Liver (tissue), 8 donors: ENCODE measurements at regions not wholly inside any gene's neighbourhood (a gene's known extent, or its start where the extent isn't known, plus 50 kb on each side); places are given as distances from the start of the nearest gene placed in this dataset.

ENCODE experiments used
- DNase-seq: peaks from one replicate; pipeline ENCODE4 v3.0.0-alpha.2; 2017; ENCODE audit warnings: low spot score
- H3K27ac ChIP-seq, 2 donors: one replicate each; pipeline ENCODE4 v1.7.0; 2013; ENCODE audit warnings: inconsistent platforms in 2 of 2, low read length in 2 of 2, control low read depth in 1 of 2, low read depth in 1 of 2, mild to moderate bottlenecking in 1 of 2
- H3K27me3 ChIP-seq, 4 donors: one replicate each; pipeline versions ENCODE4 v1.6.1 to v1.7.0; 2013; ENCODE audit warnings: low read length in 3 of 4, inconsistent platforms in 1 of 4, mild to moderate bottlenecking in 1 of 4, moderate library complexity in 1 of 4; ENCODE audit not compliant: control insufficient read depth in 4 of 4, insufficient read depth in 4 of 4
- H3K36me3 ChIP-seq, 4 donors: one replicate each; pipeline versions ENCODE4 v1.6.1 to v1.7.0; 2013; ENCODE audit warnings: low read length in 3 of 4, mild to moderate bottlenecking in 3 of 4, low read depth in 1 of 4, moderate library complexity in 1 of 4; ENCODE audit not compliant: control insufficient read depth in 4 of 4, insufficient read depth in 3 of 4
- H3K4me1 ChIP-seq, 4 donors: one replicate each; pipeline versions ENCODE4 v1.6.1 to v1.7.0; 2013; ENCODE audit warnings: low read length in 3 of 4, mild to moderate bottlenecking in 3 of 4, moderate library complexity in 1 of 4; ENCODE audit not compliant: control insufficient read depth in 4 of 4, insufficient read depth in 4 of 4
- H3K4me3 ChIP-seq, 3 donors: one replicate each; pipeline versions ENCODE4 v1.6.1 to v1.7.0; 2013; ENCODE audit warnings: low read length in 3 of 3, control low read depth in 1 of 3, low read depth in 1 of 3, mild to moderate bottlenecking in 1 of 3
- H3K9ac ChIP-seq, 2 donors: one replicate each; pipeline ENCODE4 v1.7.0; 2013; ENCODE audit warnings: low read length in 2 of 2, mild to moderate bottlenecking in 2 of 2, moderate library complexity in 2 of 2, control low read depth in 1 of 2, low read depth in 1 of 2
- H3K9me3 ChIP-seq, 4 donors: one replicate each; pipeline versions ENCODE4 v1.6.1 to v1.7.0; 2013; ENCODE audit warnings: low read length in 3 of 4; ENCODE audit not compliant: control insufficient read depth in 4 of 4
- CTCF ChIP-seq: fragments of 150-350 bp; IDR thresholded peaks from 2 replicates; pipeline ENCODE4 v1.5.1; 2017; ENCODE audit warnings: improper control_type of control experiment, low read depth, low read length; ENCODE audit not compliant: missing input control
- EGR1 ChIP-seq, 2 donors: IDR thresholded peaks; 2 replicates each; pipeline ENCODE4 v1.6.1; 2016 to 2018; ENCODE audit warnings: antibody characterized with exemption in 2 of 2, low read depth in 2 of 2
- FOXA1 ChIP-seq: IDR thresholded peaks from 2 replicates; pipeline ENCODE4 v1.6.1; 2016; ENCODE audit warnings: antibody characterized with exemption
- FOXA2 ChIP-seq: IDR thresholded peaks from 2 replicates; pipeline ENCODE4 v1.6.1; 2016; ENCODE audit warnings: antibody characterized with exemption
- GABPA ChIP-seq, 2 donors: IDR thresholded peaks in 1 of 2; conservative IDR thresholded peaks in 1 of 2; 2 replicates each; pipeline ENCODE4 v1.6.1; 2016; ENCODE audit warnings: antibody characterized with exemption in 2 of 2, mild to moderate bottlenecking in 1 of 2, moderate library complexity in 1 of 2
- HNF4A ChIP-seq, 2 donors: conservative IDR thresholded peaks; 2 replicates each; pipeline ENCODE4 v1.6.1; 2016; ENCODE audit warnings: antibody characterized with exemption in 2 of 2, mild to moderate bottlenecking in 2 of 2
- HNF4G ChIP-seq: IDR thresholded peaks from 2 replicates; pipeline ENCODE4 v1.6.1; 2016; ENCODE audit warnings: antibody characterized with exemption
- JUND ChIP-seq, 2 donors: IDR thresholded peaks; 2 replicates each; pipeline ENCODE4 v1.6.1; 2016; ENCODE audit warnings: antibody characterized with exemption in 2 of 2
- NR2F2 ChIP-seq: IDR thresholded peaks from 2 replicates; pipeline ENCODE4 v1.6.1; 2016; ENCODE audit warnings: antibody characterized with exemption
- RAD21 ChIP-seq, 2 donors: IDR thresholded peaks; 2 replicates each; pipeline ENCODE4 v1.6.1; 2016; ENCODE audit warnings: antibody characterized with exemption in 2 of 2, mild to moderate bottlenecking in 2 of 2
- RXRA ChIP-seq, 2 donors: IDR thresholded peaks; 2 replicates each; pipeline ENCODE4 v1.6.1; 2017 to 2018; ENCODE audit warnings: antibody characterized with exemption in 2 of 2, mild to moderate bottlenecking in 1 of 2
- SP1 ChIP-seq: IDR thresholded peaks from 2 replicates; pipeline ENCODE4 v1.6.1; 2018; ENCODE audit warnings: antibody characterized with exemption, mild to moderate bottlenecking
- TAF1 ChIP-seq: conservative IDR thresholded peaks from 2 replicates; pipeline ENCODE4 v1.6.1; 2016; ENCODE audit warnings: antibody characterized with exemption, mild to moderate bottlenecking
- YY1 ChIP-seq: IDR thresholded peaks from 2 replicates; pipeline ENCODE4 v1.6.1; 2016; ENCODE audit warnings: antibody characterized with exemption, mild to moderate bottlenecking
- WGBS: extraction: QIAGEN DNeasy Blood & Tissue Kit; methylation state at CpG from one replicate; pipeline ENCODE4 v1.1.7; 2013; 5-methylcytosine and 5-hydroxymethylcytosine counted together
- TF ChIP-seq, protein P1 (sequence below): IDR thresholded peaks from 2 replicates; pipeline ENCODE4 v1.6.1; 2016; ENCODE audit warnings: antibody characterized with exemption
- TF ChIP-seq, protein P2 (sequence below): IDR thresholded peaks from 2 replicates; pipeline ENCODE4 v1.6.1; 2016; ENCODE audit warnings: antibody characterized with exemption
- TF ChIP-seq, protein P3 (sequence below): IDR thresholded peaks from 2 replicates; pipeline ENCODE4 v1.6.1; 2016; ENCODE audit warnings: antibody characterized with exemption
- TF ChIP-seq, protein P4 (sequence below): IDR thresholded peaks from 2 replicates; pipeline ENCODE4 v1.6.1; 2016; ENCODE audit warnings: antibody characterized with exemption, mild to moderate bottlenecking
- donor health status: healthy.
- donor health status: healthy.
- donor health status: healthy.
- donor health status: healthy.
- donor health status: healthy.

DNA sequence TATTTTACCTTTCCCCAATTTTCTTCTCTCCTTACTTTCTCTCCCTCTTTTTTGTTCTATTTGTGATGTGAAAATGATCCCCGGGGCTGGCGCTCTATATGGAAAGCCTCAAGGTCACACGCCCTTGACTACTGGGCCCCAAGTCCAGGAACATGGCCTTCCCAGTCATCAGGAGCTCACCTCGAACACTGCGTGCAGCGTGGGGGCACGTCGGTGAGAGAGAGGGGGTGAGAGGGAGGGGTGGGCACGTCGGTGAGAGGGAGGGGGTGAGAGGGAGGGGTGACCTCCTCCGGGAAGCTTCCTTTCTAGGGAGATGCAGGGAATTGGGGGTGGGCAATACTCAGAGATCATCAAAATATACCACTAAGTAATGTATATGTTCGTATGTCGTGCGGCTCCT is 94.6 kb upstream of the TMPRSS2 start:
- TF ChIP-seq JUND (IDR thresholded peaks at IDR 0.05) (no peak), FOXA2 (no peak), FOXA1 (no peak), RXRA (IDR thresholded peaks at IDR 0.05) (no peak), NR2F2 (no peak), EGR1 (IDR thresholded peaks at IDR 0.05; ENCODE audit: low read depth in 2 of 2) (no peak), SP1 (no peak), HNF4G (no peak), CTCF (no peak)
- TF ChIP-seq, protein P1, sequence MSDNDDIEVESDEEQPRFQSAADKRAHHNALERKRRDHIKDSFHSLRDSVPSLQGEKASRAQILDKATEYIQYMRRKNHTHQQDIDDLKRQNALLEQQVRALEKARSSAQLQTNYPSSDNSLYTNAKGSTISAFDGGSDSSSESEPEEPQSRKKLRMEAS, result no peak
- TF ChIP-seq, protein P2, sequence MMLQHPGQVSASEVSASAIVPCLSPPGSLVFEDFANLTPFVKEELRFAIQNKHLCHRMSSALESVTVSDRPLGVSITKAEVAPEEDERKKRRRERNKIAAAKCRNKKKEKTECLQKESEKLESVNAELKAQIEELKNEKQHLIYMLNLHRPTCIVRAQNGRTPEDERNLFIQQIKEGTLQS, result no peak
- TF ChIP-seq, protein P3, sequence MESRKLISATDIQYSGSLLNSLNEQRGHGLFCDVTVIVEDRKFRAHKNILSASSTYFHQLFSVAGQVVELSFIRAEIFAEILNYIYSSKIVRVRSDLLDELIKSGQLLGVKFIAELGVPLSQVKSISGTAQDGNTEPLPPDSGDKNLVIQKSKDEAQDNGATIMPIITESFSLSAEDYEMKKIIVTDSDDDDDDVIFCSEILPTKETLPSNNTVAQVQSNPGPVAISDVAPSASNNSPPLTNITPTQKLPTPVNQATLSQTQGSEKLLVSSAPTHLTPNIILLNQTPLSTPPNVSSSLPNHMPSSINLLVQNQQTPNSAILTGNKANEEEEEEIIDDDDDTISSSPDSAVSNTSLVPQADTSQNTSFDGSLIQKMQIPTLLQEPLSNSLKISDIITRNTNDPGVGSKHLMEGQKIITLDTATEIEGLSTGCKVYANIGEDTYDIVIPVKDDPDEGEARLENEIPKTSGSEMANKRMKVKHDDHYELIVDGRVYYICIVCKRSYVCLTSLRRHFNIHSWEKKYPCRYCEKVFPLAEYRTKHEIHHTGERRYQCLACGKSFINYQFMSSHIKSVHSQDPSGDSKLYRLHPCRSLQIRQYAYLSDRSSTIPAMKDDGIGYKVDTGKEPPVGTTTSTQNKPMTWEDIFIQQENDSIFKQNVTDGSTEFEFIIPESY, result no peak
- no peak overlapping the region for H3K9ac ChIP-seq
- WGBS, result 81% methylated on average over 14 of the region's 14 CpGs
- no peak for DNase-seq
- H3K27me3 ChIP-seq, result no peaks in the 10 kb centered on the region
- H3K9me3 ChIP-seq, result no peaks in the 10 kb centered on the region
- H3K4me1 ChIP-seq, result peaks cover 0 to 2% (median 0%) of the 10 kb centered on the region in 4 donors
- H3K4me3 ChIP-seq, result no peak overlapping the region
- no peak overlapping the region for H3K27ac ChIP-seq
- no peaks in the 10 kb centered on the region for H3K36me3 ChIP-seq

GRCh38 chr21:41601573-41602368 is 93.8 kb upstream of the TMPRSS2 start:
- peaks cover 0 to 2% (median 0%) of the 10 kb centered on the region in 4 donors for H3K4me1 ChIP-seq
- H3K4me3 ChIP-seq, result no peak overlapping the region
- H3K9ac ChIP-seq, result no peak overlapping the region
- DNase-seq, result no peak
- H3K27me3 ChIP-seq, result no peaks in the 10 kb centered on the region
- no peaks in the 10 kb centered on the region for H3K9me3 ChIP-seq
- H3K27ac ChIP-seq, result no peak overlapping the region
- WGBS, result 68% methylated on average over 11 of the region's 11 CpGs
- H3K36me3 ChIP-seq, result no peaks in the 10 kb centered on the region
- TF ChIP-seq JUND (IDR thresholded peaks at IDR 0.05) (no peak), GABPA (IDR thresholded peaks at IDR 0.05 in 1 of 2, conservative IDR thresholded peaks at IDR 0.05 in 1 of 2) (no peak), CTCF (no peak), FOXA2 (no peak), RXRA (IDR thresholded peaks at IDR 0.05) (no peak), TAF1 (no peak), SP1 (no peak), YY1 (no peak), HNF4G (no peak), RAD21 (IDR thresholded peaks at IDR 0.05) (no peak), HNF4A (conservative IDR thresholded peaks at IDR 0.05) (no peak)
- TF ChIP-seq, protein P2, result no peak
- TF ChIP-seq, protein P1, result no peak
- TF ChIP-seq, protein P3, result no peak
- TF ChIP-seq, protein P4, sequence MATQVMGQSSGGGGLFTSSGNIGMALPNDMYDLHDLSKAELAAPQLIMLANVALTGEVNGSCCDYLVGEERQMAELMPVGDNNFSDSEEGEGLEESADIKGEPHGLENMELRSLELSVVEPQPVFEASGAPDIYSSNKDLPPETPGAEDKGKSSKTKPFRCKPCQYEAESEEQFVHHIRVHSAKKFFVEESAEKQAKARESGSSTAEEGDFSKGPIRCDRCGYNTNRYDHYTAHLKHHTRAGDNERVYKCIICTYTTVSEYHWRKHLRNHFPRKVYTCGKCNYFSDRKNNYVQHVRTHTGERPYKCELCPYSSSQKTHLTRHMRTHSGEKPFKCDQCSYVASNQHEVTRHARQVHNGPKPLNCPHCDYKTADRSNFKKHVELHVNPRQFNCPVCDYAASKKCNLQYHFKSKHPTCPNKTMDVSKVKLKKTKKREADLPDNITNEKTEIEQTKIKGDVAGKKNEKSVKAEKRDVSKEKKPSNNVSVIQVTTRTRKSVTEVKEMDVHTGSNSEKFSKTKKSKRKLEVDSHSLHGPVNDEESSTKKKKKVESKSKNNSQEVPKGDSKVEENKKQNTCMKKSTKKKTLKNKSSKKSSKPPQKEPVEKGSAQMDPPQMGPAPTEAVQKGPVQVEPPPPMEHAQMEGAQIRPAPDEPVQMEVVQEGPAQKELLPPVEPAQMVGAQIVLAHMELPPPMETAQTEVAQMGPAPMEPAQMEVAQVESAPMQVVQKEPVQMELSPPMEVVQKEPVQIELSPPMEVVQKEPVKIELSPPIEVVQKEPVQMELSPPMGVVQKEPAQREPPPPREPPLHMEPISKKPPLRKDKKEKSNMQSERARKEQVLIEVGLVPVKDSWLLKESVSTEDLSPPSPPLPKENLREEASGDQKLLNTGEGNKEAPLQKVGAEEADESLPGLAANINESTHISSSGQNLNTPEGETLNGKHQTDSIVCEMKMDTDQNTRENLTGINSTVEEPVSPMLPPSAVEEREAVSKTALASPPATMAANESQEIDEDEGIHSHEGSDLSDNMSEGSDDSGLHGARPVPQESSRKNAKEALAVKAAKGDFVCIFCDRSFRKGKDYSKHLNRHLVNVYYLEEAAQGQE, result no peak
